Suprapubic skin (tissue), 4 donors: ENCODE measurements at regions not wholly inside any gene's neighbourhood (a gene's known extent, or its start where the extent isn't known, plus 50 kb on each side); places are given as distances from the start of the nearest gene placed in this dataset.

Source experiments
- POLR2A ChIP-seq, 2 donors: fragments of 450-650 bp; IDR thresholded peaks; one replicate each; pipeline ENCODE4 v1.6.1; 2017; ENCODE audit warnings: antibody characterized with exemption in 2 of 2, mild to moderate bottlenecking in 2 of 2, moderate library complexity in 2 of 2
- POLR2AphosphoS5 ChIP-seq, 3 donors: sonication (generic); formaldehyde crosslinking; IDR thresholded peaks; one replicate each; pipeline ENCODE4 v1.6.1; 2017; ENCODE audit warnings: antibody characterized with exemption in 3 of 3
- TF ChIP-seq, protein P1 (sequence below), 2 donors: fragments of 200-600 bp in 1 of 2; fragments of 450-650 bp in 1 of 2; sonication (generic) in 1 of 2; IDR thresholded peaks; one replicate each; pipeline ENCODE4 v1.5.1; 2016 to 2019; ENCODE audit warnings: antibody characterized with exemption in 2 of 2, mild to moderate bottlenecking in 1 of 2, moderate library complexity in 1 of 2

DNA sequence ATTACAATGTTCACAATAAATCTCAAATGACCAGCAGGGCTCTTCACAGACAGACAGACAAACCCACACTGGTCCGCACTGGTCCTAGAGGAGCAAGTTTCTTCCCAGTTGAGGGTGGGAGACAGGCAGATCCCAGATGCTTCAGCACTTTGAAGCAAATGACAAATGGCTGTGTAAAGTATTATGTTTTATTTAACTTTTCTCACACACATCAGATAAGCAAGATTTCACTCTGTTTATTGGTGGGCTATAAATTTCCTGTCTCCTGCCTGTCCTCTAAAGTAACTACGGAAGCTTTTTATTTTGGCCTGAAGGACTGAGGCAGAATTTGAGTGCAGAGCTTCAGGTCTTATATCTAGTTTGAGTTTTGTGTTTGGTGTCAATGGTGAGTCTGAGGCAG, 174.7 kb upstream of the MTNR1B start:
- TF ChIP-seq, protein P1, sequence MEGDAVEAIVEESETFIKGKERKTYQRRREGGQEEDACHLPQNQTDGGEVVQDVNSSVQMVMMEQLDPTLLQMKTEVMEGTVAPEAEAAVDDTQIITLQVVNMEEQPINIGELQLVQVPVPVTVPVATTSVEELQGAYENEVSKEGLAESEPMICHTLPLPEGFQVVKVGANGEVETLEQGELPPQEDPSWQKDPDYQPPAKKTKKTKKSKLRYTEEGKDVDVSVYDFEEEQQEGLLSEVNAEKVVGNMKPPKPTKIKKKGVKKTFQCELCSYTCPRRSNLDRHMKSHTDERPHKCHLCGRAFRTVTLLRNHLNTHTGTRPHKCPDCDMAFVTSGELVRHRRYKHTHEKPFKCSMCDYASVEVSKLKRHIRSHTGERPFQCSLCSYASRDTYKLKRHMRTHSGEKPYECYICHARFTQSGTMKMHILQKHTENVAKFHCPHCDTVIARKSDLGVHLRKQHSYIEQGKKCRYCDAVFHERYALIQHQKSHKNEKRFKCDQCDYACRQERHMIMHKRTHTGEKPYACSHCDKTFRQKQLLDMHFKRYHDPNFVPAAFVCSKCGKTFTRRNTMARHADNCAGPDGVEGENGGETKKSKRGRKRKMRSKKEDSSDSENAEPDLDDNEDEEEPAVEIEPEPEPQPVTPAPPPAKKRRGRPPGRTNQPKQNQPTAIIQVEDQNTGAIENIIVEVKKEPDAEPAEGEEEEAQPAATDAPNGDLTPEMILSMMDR (IDR thresholded peaks at IDR 0.05) = no peak
- TF ChIP-seq POLR2A (IDR thresholded peaks at IDR 0.05) (no peak), POLR2AphosphoS5 (IDR thresholded peaks at IDR 0.05) (no peak)
